ENCODE measurements at regions not wholly inside any gene's neighbourhood (a gene's known extent, or its start where the extent isn't known, plus 50 kb on each side); places are given as distances from the start of the nearest gene placed in this dataset.
A peak's percentile ranks its signal among the peaks of the same experiment; 100 is the strongest.
"Not testable (repeated sequence)": the region's sequence is repeated elsewhere in the genome, so short reads cannot be mapped to it uniquely, and the experiment has no call there.

GRCh38 chr10:84015877-84016595, 123.3 kb upstream of the GHITM start:
- H3K9ac ChIP-seq (ENCODE audit: low read length), result no peak overlapping the region
- peaks cover 11% of the 10 kb centered on the region for H3K27me3 ChIP-seq (replicated peaks; ENCODE audit: control insufficient read depth, insufficient read depth, low read length)
- H3K9me3 ChIP-seq (ENCODE audit: control insufficient read depth, low read length), result peaks cover 11% of the 10 kb centered on the region
- H3K4me1 ChIP-seq (ENCODE audit: control insufficient read depth, insufficient read depth, low read length), result peaks cover 13% of the 10 kb centered on the region
- DNase-seq (ENCODE audit: low read depth), result no peak
- H3K4me3 ChIP-seq (ENCODE audit: low read length), result peak overlapping the region; percentile 48
- no peaks in the 10 kb centered on the region for H3K36me3 ChIP-seq (ENCODE audit: control insufficient read depth, insufficient read depth, low read length, severe bottlenecking)

- no peak for DNase-seq (ENCODE audit: low read depth)
These were observed 120.5 kb upstream of the GHITM start for GRCh38 chr10:84018826-84019225.

GRCh38 chr10:84019854-84020458, 119.4 kb upstream of the GHITM start:
- H3K36me3 ChIP-seq (ENCODE audit: control insufficient read depth, insufficient read depth, low read length, severe bottlenecking); H3K27me3 ChIP-seq (replicated peaks; ENCODE audit: control insufficient read depth, insufficient read depth, low read length); H3K9ac ChIP-seq (ENCODE audit: low read length); H3K4me3 ChIP-seq (ENCODE audit: low read length); DNase-seq (ENCODE audit: low read depth): not testable (repeated sequence)
- Histone ChIP-seq H3K4me1 (ENCODE audit: control insufficient read depth, insufficient read depth, low read length) (peaks cover 11% of the 10 kb centered on the region), H3K9me3 (ENCODE audit: control insufficient read depth, low read length) (peaks cover 11% of the 10 kb centered on the region)

More at GRCh38 chr10:84018826-84019225, 120.5 kb upstream of the GHITM start:
- H3K36me3 ChIP-seq (ENCODE audit: control insufficient read depth, insufficient read depth, low read length, severe bottlenecking), result no peaks in the 10 kb centered on the region
- H3K9me3 ChIP-seq (ENCODE audit: control insufficient read depth, low read length), result peaks cover 11% of the 10 kb centered on the region
- H3K9ac ChIP-seq (ENCODE audit: low read length), result no peak overlapping the region
- H3K4me3 ChIP-seq (ENCODE audit: low read length), result no peak overlapping the region
- no peaks in the 10 kb centered on the region for H3K27me3 ChIP-seq (replicated peaks; ENCODE audit: control insufficient read depth, insufficient read depth, low read length)
- H3K4me1 ChIP-seq (ENCODE audit: control insufficient read depth, insufficient read depth, low read length), result peaks cover 13% of the 10 kb centered on the region

GRCh38 chr10:84026821-84027257, 112.5 kb upstream of the GHITM start:
- no peak overlapping the region for H3K9ac ChIP-seq (ENCODE audit: low read length)
- peak; percentile 42 for DNase-seq (ENCODE audit: low read depth)
- no peaks in the 10 kb centered on the region for H3K4me1 ChIP-seq (ENCODE audit: control insufficient read depth, insufficient read depth, low read length)
- H3K9me3 ChIP-seq (ENCODE audit: control insufficient read depth, low read length), result no peaks in the 10 kb centered on the region
- H3K4me3 ChIP-seq (ENCODE audit: low read length), result no peak overlapping the region
- H3K27me3 ChIP-seq (replicated peaks; ENCODE audit: control insufficient read depth, insufficient read depth, low read length), result no peaks in the 10 kb centered on the region
- no peaks in the 10 kb centered on the region for H3K36me3 ChIP-seq (ENCODE audit: control insufficient read depth, insufficient read depth, low read length, severe bottlenecking)

GRCh38 chr10:84029840-84030239, 109.5 kb upstream of the GHITM start:
- no peaks in the 10 kb centered on the region for H3K27me3 ChIP-seq (replicated peaks; ENCODE audit: control insufficient read depth, insufficient read depth, low read length)
- H3K9ac ChIP-seq (ENCODE audit: low read length), result no peak overlapping the region
- DNase-seq (ENCODE audit: low read depth), result no peak
- H3K4me1 ChIP-seq (ENCODE audit: control insufficient read depth, insufficient read depth, low read length), result no peaks in the 10 kb centered on the region
- no peaks in the 10 kb centered on the region for H3K36me3 ChIP-seq (ENCODE audit: control insufficient read depth, insufficient read depth, low read length, severe bottlenecking)
- H3K9me3 ChIP-seq (ENCODE audit: control insufficient read depth, low read length), result peaks cover 10% of the 10 kb centered on the region
- no peak overlapping the region for H3K4me3 ChIP-seq (ENCODE audit: low read length)

- H3K4me1 ChIP-seq (ENCODE audit: control insufficient read depth, insufficient read depth, low read length), result no peaks in the 10 kb centered on the region
- H3K36me3 ChIP-seq (ENCODE audit: control insufficient read depth, insufficient read depth, low read length, severe bottlenecking), result no peaks in the 10 kb centered on the region
- H3K9me3 ChIP-seq (ENCODE audit: control insufficient read depth, low read length), result peaks cover 12% of the 10 kb centered on the region
- H3K4me3 ChIP-seq (ENCODE audit: low read length), result no peak overlapping the region
- no peak overlapping the region for H3K9ac ChIP-seq (ENCODE audit: low read length)
- H3K27me3 ChIP-seq (replicated peaks; ENCODE audit: control insufficient read depth, insufficient read depth, low read length), result no peaks in the 10 kb centered on the region
- no peak for DNase-seq (ENCODE audit: low read depth)
These were observed 101.3 kb upstream of the GHITM start for GRCh38 chr10:84038035-84038434.

- no peak overlapping the region for H3K4me3 ChIP-seq (ENCODE audit: low read length)
- no peak for DNase-seq (ENCODE audit: low read depth)
- no peaks in the 10 kb centered on the region for H3K36me3 ChIP-seq (ENCODE audit: control insufficient read depth, insufficient read depth, low read length, severe bottlenecking)
- H3K27me3 ChIP-seq (replicated peaks; ENCODE audit: control insufficient read depth, insufficient read depth, low read length), result no peaks in the 10 kb centered on the region
- H3K4me1 ChIP-seq (ENCODE audit: control insufficient read depth, insufficient read depth, low read length), result no peaks in the 10 kb centered on the region
- H3K9me3 ChIP-seq (ENCODE audit: control insufficient read depth, low read length), result peaks cover 5% of the 10 kb centered on the region
- H3K9ac ChIP-seq (ENCODE audit: low read length), result no peak overlapping the region
These were observed 99.4 kb upstream of the GHITM start for GRCh38 chr10:84039957-84040356.

- no peak overlapping the region for H3K9ac ChIP-seq (ENCODE audit: low read length)
- H3K4me3 ChIP-seq (ENCODE audit: low read length), result no peak overlapping the region
- peaks cover 29% of the 10 kb centered on the region for H3K9me3 ChIP-seq (ENCODE audit: control insufficient read depth, low read length)
- H3K36me3 ChIP-seq (ENCODE audit: control insufficient read depth, insufficient read depth, low read length, severe bottlenecking), result no peaks in the 10 kb centered on the region
- H3K4me1 ChIP-seq (ENCODE audit: control insufficient read depth, insufficient read depth, low read length), result no peaks in the 10 kb centered on the region
- H3K27me3 ChIP-seq (replicated peaks; ENCODE audit: control insufficient read depth, insufficient read depth, low read length), result no peaks in the 10 kb centered on the region
- DNase-seq (ENCODE audit: low read depth), result no peak
These were observed 91.9 kb upstream of the GHITM start for GRCh38 chr10:84047258-84048010.

- Histone ChIP-seq H3K27me3 (replicated peaks; ENCODE audit: control insufficient read depth, insufficient read depth, low read length) (peaks cover 3% of the 10 kb centered on the region), H3K36me3 (ENCODE audit: control insufficient read depth, insufficient read depth, low read length, severe bottlenecking) (no peaks in the 10 kb centered on the region), H3K4me3 (ENCODE audit: low read length) (no peak overlapping the region), H3K9ac (ENCODE audit: low read length) (no peak overlapping the region), H3K9me3 (ENCODE audit: control insufficient read depth, low read length) (peaks cover 29% of the 10 kb centered on the region), H3K4me1 (ENCODE audit: control insufficient read depth, insufficient read depth, low read length) (no peaks in the 10 kb centered on the region)
- DNase-seq (ENCODE audit: low read depth), result no peak
These were observed 89.7 kb upstream of the GHITM start for GRCh38 chr10:84049645-84050011.

GRCh38 chr10:84053626-84054025, 85.7 kb upstream of the GHITM start:
- no peaks in the 10 kb centered on the region for H3K36me3 ChIP-seq (ENCODE audit: control insufficient read depth, insufficient read depth, low read length, severe bottlenecking)
- no peak for DNase-seq (ENCODE audit: low read depth)
- peaks cover 24% of the 10 kb centered on the region for H3K9me3 ChIP-seq (ENCODE audit: control insufficient read depth, low read length)
- H3K4me3 ChIP-seq (ENCODE audit: low read length), result no peak overlapping the region
- no peak overlapping the region for H3K9ac ChIP-seq (ENCODE audit: low read length)
- no peaks in the 10 kb centered on the region for H3K4me1 ChIP-seq (ENCODE audit: control insufficient read depth, insufficient read depth, low read length)
- peaks cover 3% of the 10 kb centered on the region for H3K27me3 ChIP-seq (replicated peaks; ENCODE audit: control insufficient read depth, insufficient read depth, low read length)

- Histone ChIP-seq H3K36me3 (ENCODE audit: control insufficient read depth, insufficient read depth, low read length, severe bottlenecking) (no peaks in the 10 kb centered on the region), H3K9me3 (ENCODE audit: control insufficient read depth, low read length) (peaks cover 15% of the 10 kb centered on the region), H3K9ac (ENCODE audit: low read length) (no peak overlapping the region), H3K4me3 (ENCODE audit: low read length) (no peak overlapping the region), H3K27me3 (replicated peaks; ENCODE audit: control insufficient read depth, insufficient read depth, low read length) (peaks cover 3% of the 10 kb centered on the region), H3K4me1 (ENCODE audit: control insufficient read depth, insufficient read depth, low read length) (no peaks in the 10 kb centered on the region)
- DNase-seq (ENCODE audit: low read depth), result no peak
These were observed 84.6 kb upstream of the GHITM start for GRCh38 chr10:84054743-84055142.
